B cell (primary cell): ENCODE measurements at regions not wholly inside any gene's neighbourhood (a gene's known extent, or its start where the extent isn't known, plus 50 kb on each side); places are given as distances from the start of the nearest gene placed in this dataset.

Experiments used
- ATAC-seq: fragments of 200-7000 bp; cut with Tn5 transposase; one replicate; pipeline ENCODE4 v1.10.0; 2021; ENCODE audit warnings: low read depth, mild to moderate bottlenecking, moderate number of reproducible peaks, moderate library complexity
- CTCF ChIA-PET: fragments of 350-600 bp; sonication (Branson Sonifier 250); formaldehyde crosslinking; loops from one replicate; lab custom pipeline; 2021; ENCODE audit warnings: antibody characterized with exemption, inconsistent platforms; lab: Charles Lee
- POLR2A ChIA-PET: fragments of 350-600 bp; sonication (Branson Sonifier 250); formaldehyde crosslinking; loops from one replicate; lab custom pipeline; 2021; ENCODE audit warnings: antibody characterized with exemption; lab: Charles Lee
- DNase-seq: peaks from one replicate; pipeline ENCODE4 v3.0.0; 2013
- H2AFZ ChIP-seq: 2 replicates; pipeline ENCODE4 v1.6.1; 2012; ENCODE audit warnings: mild to moderate bottlenecking, low read depth, low read length; ENCODE audit not compliant: insufficient read depth, poor library complexity, severe bottlenecking
- H3K27ac ChIP-seq, 2 donors: 1 replicate in 1 of 2; 2 replicates in 1 of 2; pipeline ENCODE4 v1.5.1; 2012 to 2013; ENCODE audit warnings: low read length in 2 of 2, mild to moderate bottlenecking in 2 of 2, moderate library complexity in 1 of 2
- H3K27me3 ChIP-seq, 4 experiments: fragments of 200-600 bp in 1 of 4; sonication (generic) in 1 of 4; replicated peaks in 1 of 4; 1 replicate in 2 of 4; 2 replicates in 2 of 4; pipeline versions ENCODE4 v1.6.1 to v1.7.0; 2013 to 2016; ENCODE audit warnings: low read length in 3 of 4, mild to moderate bottlenecking in 2 of 4, mixed read lengths in 1 of 4, moderate library complexity in 1 of 4; ENCODE audit not compliant: insufficient read depth in 4 of 4, control insufficient read depth in 3 of 4; ENCODE audit errors: control extremely low read depth in 1 of 4
- H3K36me3 ChIP-seq, 2 experiments: replicated peaks in 1 of 2; 1 replicate in 1 of 2; 2 replicates in 1 of 2; pipeline versions ENCODE4 v1.6.1 to v1.7.1; 2013; ENCODE audit warnings: low read length in 1 of 2; ENCODE audit not compliant: insufficient read depth in 2 of 2, control insufficient read depth in 1 of 2; ENCODE audit errors: control extremely low read depth in 1 of 2, extremely low read depth in 1 of 2
- H3K4me1 ChIP-seq, 2 donors: fragments of 200-600 bp in 1 of 2; sonication (generic) in 1 of 2; 1 replicate in 1 of 2; 2 replicates in 1 of 2; pipeline versions ENCODE4 v1.5.1 to v1.6.1; 2013 to 2017; ENCODE audit warnings: low read length in 2 of 2; ENCODE audit not compliant: control insufficient read depth in 2 of 2, insufficient read depth in 2 of 2
- H3K4me2 ChIP-seq: replicated peaks from 2 replicates; pipeline ENCODE3; 2012; ENCODE audit warnings: mild to moderate bottlenecking, low read depth, low read length; ENCODE audit not compliant: poor library complexity, severe bottlenecking
- H3K4me3 ChIP-seq, 5 experiments: fragments of 200-600 bp in 1 of 5; sonication (generic) in 1 of 5; 1 replicate in 3 of 5; 2 replicates in 2 of 5; pipeline versions ENCODE4 v1.5.1 to v1.7.0; 2011 to 2016; ENCODE audit warnings: low read length in 4 of 5, mild to moderate bottlenecking in 4 of 5, low read depth in 2 of 5, control low read depth in 1 of 5, moderate library complexity in 1 of 5; ENCODE audit not compliant: insufficient read depth in 1 of 5; ENCODE audit errors: control extremely low read depth in 1 of 5, extremely low read depth in 1 of 5
- H3K79me2 ChIP-seq: fragments of 200-600 bp; sonication (generic); one replicate; pipeline ENCODE4 v1.6.0; 2016; ENCODE audit warnings: low read length; ENCODE audit not compliant: control insufficient read depth, insufficient read depth
- H3K9ac ChIP-seq: fragments of 200-600 bp; sonication (generic); 2 replicates; pipeline ENCODE4 v1.6.1; 2017; ENCODE audit warnings: mild to moderate bottlenecking, low read length, moderate library complexity
- H3K9me3 ChIP-seq, 3 donors: one replicate each; pipeline versions ENCODE4 v1.6.1 to v1.7.1; 2013; ENCODE audit warnings: low read length in 2 of 3; ENCODE audit not compliant: control insufficient read depth in 2 of 3, insufficient read depth in 1 of 3; ENCODE audit errors: control extremely low read depth in 1 of 3
- H4K20me1 ChIP-seq: 2 replicates; pipeline ENCODE4 v1.6.0; 2012; ENCODE audit warnings: mild to moderate bottlenecking, low read length; ENCODE audit not compliant: insufficient read depth, control insufficient read depth, poor library complexity, severe bottlenecking
- H3K27ac Mint-ChIP-seq: one replicate; pipeline ENCODE4 v1.8.0; 2021; ENCODE audit warnings: mixed read lengths
- H3K27me3 Mint-ChIP-seq: one replicate; pipeline ENCODE4 v1.8.0; 2021; ENCODE audit warnings: mixed read lengths
- H3K4me1 Mint-ChIP-seq: one replicate; pipeline ENCODE4 v1.8.0; 2021; ENCODE audit warnings: mixed read lengths
- H3K4me3 Mint-ChIP-seq: one replicate; pipeline ENCODE4 v1.8.0; 2021; ENCODE audit warnings: mixed read lengths
- H3K9me3 Mint-ChIP-seq: one replicate; pipeline ENCODE4 v1.8.0; 2022; ENCODE audit warnings: mixed read lengths; ENCODE audit not compliant: insufficient read depth
- CTCF ChIP-seq: fragments of 200-600 bp; IDR thresholded peaks from one replicate; pipeline ENCODE4 v1.8.0; 2022; ENCODE audit warnings: antibody characterized with exemption, mild to moderate bottlenecking
- EZH2 ChIP-seq: IDR thresholded peaks from 2 replicates; pipeline ENCODE4 v1.6.1; 2012; ENCODE audit warnings: borderline replicate concordance, low read depth, mild to moderate bottlenecking, moderate library complexity, low read length; ENCODE audit not compliant: insufficient read depth, poor library complexity, severe bottlenecking
- WGBS: methylation state at CpG from one replicate; pipeline ENCODE4 v1.1.5; 2013; ENCODE audit warnings: missing lambda C conversion rate; ENCODE audit not compliant: insufficient coverage; 5-methylcytosine and 5-hydroxymethylcytosine counted together
- intact Hi-C: fragments of 100-400 bp; cut with micrococcal nuclease; formaldehyde crosslinking; loops from one replicate; pipeline ENCODE4 v1.10.0; 2022

GRCh38 chr11:70727021-70727420 is 328.7 kb downstream of the CTTN start:
- peaks cover 0 to 4% (median 0%) of the 10 kb centered on the region in 3 donors for H3K9me3 ChIP-seq
- H3K27ac Mint-ChIP-seq = no peak overlapping the region
- no peak overlapping the region for H3K27ac ChIP-seq
- H3K4me1 ChIP-seq = no peaks in the 10 kb centered on the region
- H3K4me2 ChIP-seq = no peak overlapping the region
- H3K27me3 ChIP-seq = no peaks in the 10 kb centered on the region
- no peak overlapping the region for H3K9ac ChIP-seq
- intact Hi-C loops = no loop called here
- no peak for ATAC-seq
- H2AFZ ChIP-seq = no peak overlapping the region
- H3K4me3 ChIP-seq = no peak overlapping the region
- H4K20me1 ChIP-seq = no peaks in the 10 kb centered on the region
- WGBS = 97% methylated on average over 3 of the region's 5 CpGs
- DNase-seq = no peak
- no peaks in the 10 kb centered on the region for H3K4me1 Mint-ChIP-seq
- no peak for TF ChIP-seq CTCF
- no peak for TF ChIP-seq EZH2
- H3K4me3 Mint-ChIP-seq = no peak overlapping the region
- no peaks in the 10 kb centered on the region for H3K79me2 ChIP-seq
- POLR2A ChIA-PET = no interaction called here
- CTCF ChIA-PET = no interaction called here
- H3K36me3 ChIP-seq = no peaks in the 10 kb centered on the region
- H3K27me3 Mint-ChIP-seq = no peaks in the 10 kb centered on the region
- no peaks in the 10 kb centered on the region for H3K9me3 Mint-ChIP-seq

- ChIA-PET POLR2A (no interaction called here), CTCF (no interaction called here)
- H3K4me1 Mint-ChIP-seq = no peaks in the 10 kb centered on the region
- H3K9me3 Mint-ChIP-seq = no peaks in the 10 kb centered on the region
- H3K27me3 ChIP-seq = no peaks in the 10 kb centered on the region
- WGBS = 72% methylated on average over 12 of the region's 15 CpGs
- peaks cover 0 to 10% (median 0%) of the 10 kb centered on the region in 3 donors for H3K9me3 ChIP-seq
- no peaks in the 10 kb centered on the region for H3K27me3 Mint-ChIP-seq
- ATAC-seq = no peak
- no peak overlapping the region for H3K4me2 ChIP-seq
- H3K4me1 ChIP-seq = no peaks in the 10 kb centered on the region
- H3K9ac ChIP-seq = no peak overlapping the region
- H3K27ac Mint-ChIP-seq = no peak overlapping the region
- H3K36me3 ChIP-seq = no peaks in the 10 kb centered on the region
- no peak overlapping the region for H3K4me3 Mint-ChIP-seq
- DNase-seq = no peak
- H3K27ac ChIP-seq = no peak overlapping the region
- H3K79me2 ChIP-seq = no peaks in the 10 kb centered on the region
- TF ChIP-seq CTCF (no peak), EZH2 (no peak)
- intact Hi-C loops = no loop called here
- H4K20me1 ChIP-seq = no peaks in the 10 kb centered on the region
- H3K4me3 ChIP-seq = no peak overlapping the region
- H2AFZ ChIP-seq = no peak overlapping the region
These were observed 329.7 kb downstream of the CTTN start for GRCh38 chr11:70727899-70728620.
